Mucosa of descending colon (tissue), 3 donors: ENCODE measurements at regions not wholly inside any gene's neighbourhood (a gene's known extent, or its start where the extent isn't known, plus 50 kb on each side); places are given as distances from the start of the nearest gene placed in this dataset.

Source experiments
- ATAC-seq: fragments of 200-7000 bp; cut with Tn5 transposase; one replicate; pipeline ENCODE4 v1.9.1; 2020; ENCODE audit warnings: mild to moderate bottlenecking, moderate library complexity
- DNase-seq, 3 donors: peaks; one replicate each; pipeline ENCODE4 v3.0.0-alpha.2; 2020
- H3K36me3 ChIP-seq: fragments of 200-600 bp; one replicate; pipeline ENCODE4 v1.8.0; 2021; ENCODE audit warnings: low read depth, mild to moderate bottlenecking
- H3K4me1 ChIP-seq: fragments of 200-600 bp; one replicate; pipeline ENCODE4 v1.8.0; 2021; ENCODE audit warnings: low read depth, mild to moderate bottlenecking
- H3K4me3 ChIP-seq: fragments of 200-600 bp; one replicate; pipeline ENCODE4 v1.8.0; 2021; ENCODE audit warnings: mild to moderate bottlenecking
- H3K9me3 ChIP-seq: fragments of 200-600 bp; one replicate; pipeline ENCODE4 v1.8.0; 2021; ENCODE audit warnings: mild to moderate bottlenecking
- CTCF ChIP-seq: fragments of 200-600 bp; IDR thresholded peaks from one replicate; pipeline ENCODE4 v1.8.0; 2022; ENCODE audit warnings: antibody characterized with exemption, mild to moderate bottlenecking
- intact Hi-C, 2 donors: fragments of 100-400 bp; cut with DNase I in 1 of 2; cut with micrococcal nuclease in 1 of 2; formaldehyde crosslinking; loops; one replicate each; pipeline versions ENCODE4 v1.11.0 to v1.11.1; 2022; cut with DNase I, micrococcal nuclease
- donor health status: DM: no; HTN: no; CAD: no; lungs with moderate emphysema.
- donor health status: DM: no; HTN: no; CAD: no.
- donor health status: DM: no; HTN: yes; CAD: no.

DNA sequence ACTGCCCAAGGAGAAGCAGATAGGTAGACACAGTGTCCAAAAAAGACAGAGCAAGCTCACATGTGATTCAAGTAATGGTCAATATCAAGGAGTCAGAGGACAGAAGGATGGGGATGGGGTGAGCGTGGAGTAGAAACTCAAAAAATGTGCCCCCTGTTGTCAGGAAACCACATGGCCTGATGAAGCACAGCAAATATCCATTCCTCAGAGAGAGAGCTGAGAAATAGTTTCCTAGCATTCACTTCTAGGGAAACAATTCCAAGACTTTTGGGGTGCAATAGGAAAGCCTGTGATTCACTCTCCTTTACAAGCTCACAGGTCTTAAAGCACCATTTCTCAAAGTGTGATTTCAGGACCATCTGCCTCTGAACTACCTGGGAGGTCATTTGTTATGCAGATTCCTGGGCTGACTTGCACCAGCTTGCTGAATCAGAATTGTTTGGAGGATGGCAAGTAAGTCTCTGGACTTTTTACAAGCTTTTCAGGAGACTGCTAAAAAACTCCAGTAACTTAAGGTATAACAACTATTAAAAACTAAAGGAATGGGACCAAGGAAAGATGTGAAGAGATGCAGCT, 432.8 kb downstream of the HDGFL1 start:
- intact Hi-C loops, result no loop called here
- Histone ChIP-seq H3K36me3 (no peaks in the 10 kb centered on the region), H3K4me1 (no peaks in the 10 kb centered on the region), H3K9me3 (no peaks in the 10 kb centered on the region), H3K4me3 (no peak overlapping the region)
- DNase-seq, result no peak
- no peak for ATAC-seq
- no peak for TF ChIP-seq CTCF

DNA sequence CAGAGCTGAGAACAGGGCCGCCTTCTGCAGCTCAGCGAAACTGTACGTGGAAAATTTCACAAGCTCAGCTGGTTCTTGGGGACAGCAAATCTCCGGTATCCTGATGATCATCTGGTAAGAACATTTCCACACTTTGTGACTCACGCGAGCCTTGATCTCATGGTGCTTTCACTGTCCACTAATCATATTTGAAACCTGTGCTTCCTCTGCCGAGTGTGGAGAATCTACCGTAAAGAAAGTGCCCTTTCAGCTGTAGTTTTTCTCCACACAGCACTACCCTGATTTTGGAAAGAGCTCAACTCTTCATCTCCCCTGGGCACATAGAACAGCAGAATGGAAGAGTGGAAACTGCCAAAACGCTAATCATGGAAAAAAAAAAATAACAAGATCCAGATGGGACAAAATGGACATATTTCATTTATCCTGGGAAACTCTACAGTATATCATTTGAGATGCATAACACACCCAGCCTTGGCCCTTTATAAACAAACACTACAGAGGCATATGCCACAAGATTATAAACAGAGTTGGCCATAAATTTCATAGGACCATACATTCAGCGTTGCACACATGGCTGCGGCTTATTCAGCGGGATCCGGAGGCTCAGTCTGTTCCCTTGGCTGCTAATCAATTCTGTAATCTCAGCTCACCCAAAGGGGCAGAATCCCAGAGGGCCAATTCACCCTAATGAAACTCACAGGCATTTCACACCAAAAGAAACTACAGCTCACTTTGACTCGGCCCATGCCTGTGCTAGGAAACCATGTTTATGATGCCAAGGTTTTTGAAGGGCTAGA, 434.5 kb downstream of the HDGFL1 start:
- no peak overlapping the region for H3K4me3 ChIP-seq
- ATAC-seq (no peak), DNase-seq (no peak)
- no peak for TF ChIP-seq CTCF
- H3K9me3 ChIP-seq, result no peaks in the 10 kb centered on the region
- no peaks in the 10 kb centered on the region for H3K4me1 ChIP-seq
- H3K36me3 ChIP-seq, result no peaks in the 10 kb centered on the region
- intact Hi-C loops, result no loop called here

- Histone ChIP-seq H3K4me3 (no peak overlapping the region), H3K4me1 (no peaks in the 10 kb centered on the region), H3K36me3 (no peaks in the 10 kb centered on the region), H3K9me3 (no peaks in the 10 kb centered on the region)
- no peak for ATAC-seq
- DNase-seq, result no peak
- intact Hi-C loops, result no loop called here
- no peak for TF ChIP-seq CTCF
Observed at GRCh38 chr6:23006656-23007055, 437.3 kb downstream of the HDGFL1 start.

- DNase-seq (no peak), ATAC-seq (no peak)
- Histone ChIP-seq H3K4me3 (no peak overlapping the region), H3K36me3 (no peaks in the 10 kb centered on the region), H3K9me3 (no peaks in the 10 kb centered on the region), H3K4me1 (no peaks in the 10 kb centered on the region)
- intact Hi-C loops, result no loop called here
- TF ChIP-seq CTCF, result no peak
Observed at GRCh38 chr6:23011615-23012014, 442.2 kb downstream of the HDGFL1 start.

DNA sequence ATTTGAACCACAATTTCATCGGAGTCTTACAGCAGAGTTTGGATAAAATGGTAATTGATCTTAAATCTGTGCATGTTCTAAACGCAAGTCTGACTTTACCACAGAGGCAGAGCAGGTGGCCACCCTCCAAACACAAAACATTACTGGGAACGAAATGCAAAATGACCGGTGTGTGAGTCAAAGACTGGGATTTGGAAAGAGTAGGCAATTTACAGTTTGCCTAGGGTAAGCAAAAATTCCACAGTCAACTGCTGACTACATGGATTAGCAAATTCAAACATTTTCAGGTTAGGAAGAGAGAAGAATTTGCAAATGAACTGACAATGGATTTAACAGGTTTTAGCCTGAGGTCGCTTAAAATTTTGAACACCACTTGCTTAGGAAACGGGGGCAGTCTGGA, 444.4 kb downstream of the HDGFL1 start:
- Histone ChIP-seq H3K36me3 (no peaks in the 10 kb centered on the region), H3K9me3 (no peaks in the 10 kb centered on the region), H3K4me1 (no peaks in the 10 kb centered on the region), H3K4me3 (no peak overlapping the region)
- no peak for TF ChIP-seq CTCF
- no peak for ATAC-seq
- no peak for DNase-seq
- intact Hi-C loops, result no loop called here
